WTC11 (cell line): ENCODE measurements at regions not wholly inside any gene's neighbourhood (a gene's known extent, or its start where the extent isn't known, plus 50 kb on each side); places are given as distances from the start of the nearest gene placed in this dataset.

Experiments used
- ATAC-seq: fragments of 200-7000 bp; cut with Tn5 transposase; 2 replicates; pipeline ENCODE4 v1.10.0; 2021; ENCODE audit warnings: mild to moderate bottlenecking, moderate library complexity
- CTCF ChIA-PET: fragments of 300-600 bp; sonication (Branson Sonifier 250); formaldehyde crosslinking; loops from one replicate; lab custom pipeline; 2021; ENCODE audit warnings: antibody characterized with exemption; lab: Charles Lee
- POLR2A ChIA-PET: fragments of 350-600 bp; sonication (Branson Sonifier 250); formaldehyde crosslinking; loops from one replicate; lab custom pipeline; 2021; ENCODE audit warnings: antibody characterized with exemption; lab: Charles Lee
- DNase-seq: peaks from one replicate; pipeline ENCODE4 v3.0.0; 2021; ENCODE audit warnings: low spot score
- H3K27ac Mint-ChIP-seq: 2 replicates; pipeline ENCODE4 v1.8.0; 2021; ENCODE audit warnings: mixed read lengths
- H3K27me3 Mint-ChIP-seq: 2 replicates; pipeline ENCODE4 v1.8.0; 2021; ENCODE audit warnings: low read depth, mild to moderate bottlenecking, moderate library complexity, mixed read lengths
- H3K36me3 Mint-ChIP-seq: 2 replicates; pipeline ENCODE4 v1.8.0; 2021; ENCODE audit warnings: mixed read lengths
- H3K4me1 Mint-ChIP-seq: 2 replicates; pipeline ENCODE4 v1.8.0; 2022; ENCODE audit warnings: mixed read lengths
- H3K4me3 Mint-ChIP-seq: 2 replicates; pipeline ENCODE4 v1.8.0; 2021; ENCODE audit warnings: mild to moderate bottlenecking, moderate library complexity, mixed read lengths
- H3K9me3 Mint-ChIP-seq: 2 replicates; pipeline ENCODE4 v1.8.0; 2021; ENCODE audit warnings: mixed read lengths
- AR ChIP-seq: fragments of 250-450 bp; sonication (Bioruptor Pico); IDR thresholded peaks from 2 replicates; pipeline ENCODE4 v1.9.0; 2021; ENCODE audit warnings: mild to moderate bottlenecking
- E2F5 ChIP-seq: sonication (generic); formaldehyde crosslinking; IDR thresholded peaks from 2 replicates; pipeline ENCODE4 v1.8.1; 2022; ENCODE audit warnings: mild to moderate bottlenecking, moderate library complexity, missing genetic modification reagents
- ELF4 ChIP-seq: sonication (generic); formaldehyde crosslinking; IDR thresholded peaks from 2 replicates; pipeline ENCODE4 v1.8.1; 2022; ENCODE audit warnings: low read depth, mild to moderate bottlenecking, moderate library complexity, missing genetic modification reagents
- FOXP1 ChIP-seq: sonication (generic); formaldehyde crosslinking; IDR thresholded peaks from 2 replicates; pipeline ENCODE4 v1.8.0; 2022; ENCODE audit warnings: missing genetic modification reagents, mild to moderate bottlenecking, moderate library complexity, borderline replicate concordance
- JAZF1 ChIP-seq: fragments of 250-450 bp; sonication (Bioruptor Pico); IDR thresholded peaks from 2 replicates; pipeline ENCODE4 v1.9.0; 2021; ENCODE audit warnings: moderate library complexity, mild to moderate bottlenecking, inconsistent platforms
- NFYB ChIP-seq: sonication (generic); formaldehyde crosslinking; conservative IDR thresholded peaks from 2 replicates; pipeline ENCODE4 v1.8.0; 2022; ENCODE audit warnings: low read depth, missing genetic modification reagents
- NR1H2 ChIP-seq: sonication (generic); formaldehyde crosslinking; IDR thresholded peaks from 2 replicates; pipeline ENCODE4 v1.9.0; 2021; ENCODE audit warnings: mild to moderate bottlenecking, moderate library complexity, missing genetic modification reagents
- OVOL2 ChIP-seq: fragments of 250-450 bp; sonication (Bioruptor Pico); IDR thresholded peaks from 2 replicates; pipeline ENCODE4 v1.9.0; 2021; ENCODE audit warnings: mild to moderate bottlenecking, borderline replicate concordance
- PRDM15 ChIP-seq: sonication (generic); formaldehyde crosslinking; IDR thresholded peaks from 2 replicates; pipeline ENCODE4 v1.8.0; 2022; ENCODE audit warnings: missing genetic modification reagents
- RORB ChIP-seq: fragments of 250-450 bp; sonication (Bioruptor Pico); IDR thresholded peaks from 2 replicates; pipeline ENCODE4 v1.9.0; 2021; ENCODE audit warnings: mild to moderate bottlenecking
- ZNF121 ChIP-seq: sonication (generic); formaldehyde crosslinking; IDR thresholded peaks from 2 replicates; pipeline ENCODE4 v1.8.0; 2023; ENCODE audit warnings: missing genetic modification reagents
- ZNF263 ChIP-seq: sonication (generic); formaldehyde crosslinking; IDR thresholded peaks from 2 replicates; pipeline ENCODE4 v1.8.1; 2022; ENCODE audit warnings: low read depth, mild to moderate bottlenecking, moderate library complexity, missing genetic modification reagents
- ZNF317 ChIP-seq: sonication (generic); formaldehyde crosslinking; IDR thresholded peaks from 2 replicates; pipeline ENCODE4 v1.8.1; 2023; ENCODE audit warnings: low read depth, mild to moderate bottlenecking, moderate library complexity, missing genetic modification reagents, borderline replicate concordance
- ZNF416 ChIP-seq: fragments of 250-450 bp; sonication (Bioruptor Pico); IDR thresholded peaks from 2 replicates; pipeline ENCODE4 v1.9.0; 2021; ENCODE audit warnings: mild to moderate bottlenecking, inconsistent platforms
- ZNF425 ChIP-seq: fragments of 250-450 bp; sonication (Bioruptor Pico); conservative IDR thresholded peaks from 2 replicates; pipeline ENCODE4 v1.9.0; 2021; ENCODE audit warnings: mild to moderate bottlenecking
- TF ChIP-seq, protein P1 (sequence below): fragments of 250-450 bp; sonication (Bioruptor Pico); IDR thresholded peaks from 2 replicates; pipeline ENCODE4 v1.9.0; 2021; ENCODE audit warnings: mild to moderate bottlenecking, borderline replicate concordance
- TF ChIP-seq, protein P2 (sequence below): sonication (generic); formaldehyde crosslinking; IDR thresholded peaks from 2 replicates; pipeline ENCODE4 v1.8.0; 2023; ENCODE audit warnings: missing genetic modification reagents
- TF ChIP-seq, protein P3 (sequence below): sonication (generic); formaldehyde crosslinking; IDR thresholded peaks from 2 replicates; pipeline ENCODE4 v1.8.1; 2023; ENCODE audit warnings: mild to moderate bottlenecking, missing genetic modification reagents, moderate library complexity

GRCh38 chr4:187183826-187184225, 460.2 kb upstream of the FAT1 start (continued):
- TF ChIP-seq, protein P1, sequence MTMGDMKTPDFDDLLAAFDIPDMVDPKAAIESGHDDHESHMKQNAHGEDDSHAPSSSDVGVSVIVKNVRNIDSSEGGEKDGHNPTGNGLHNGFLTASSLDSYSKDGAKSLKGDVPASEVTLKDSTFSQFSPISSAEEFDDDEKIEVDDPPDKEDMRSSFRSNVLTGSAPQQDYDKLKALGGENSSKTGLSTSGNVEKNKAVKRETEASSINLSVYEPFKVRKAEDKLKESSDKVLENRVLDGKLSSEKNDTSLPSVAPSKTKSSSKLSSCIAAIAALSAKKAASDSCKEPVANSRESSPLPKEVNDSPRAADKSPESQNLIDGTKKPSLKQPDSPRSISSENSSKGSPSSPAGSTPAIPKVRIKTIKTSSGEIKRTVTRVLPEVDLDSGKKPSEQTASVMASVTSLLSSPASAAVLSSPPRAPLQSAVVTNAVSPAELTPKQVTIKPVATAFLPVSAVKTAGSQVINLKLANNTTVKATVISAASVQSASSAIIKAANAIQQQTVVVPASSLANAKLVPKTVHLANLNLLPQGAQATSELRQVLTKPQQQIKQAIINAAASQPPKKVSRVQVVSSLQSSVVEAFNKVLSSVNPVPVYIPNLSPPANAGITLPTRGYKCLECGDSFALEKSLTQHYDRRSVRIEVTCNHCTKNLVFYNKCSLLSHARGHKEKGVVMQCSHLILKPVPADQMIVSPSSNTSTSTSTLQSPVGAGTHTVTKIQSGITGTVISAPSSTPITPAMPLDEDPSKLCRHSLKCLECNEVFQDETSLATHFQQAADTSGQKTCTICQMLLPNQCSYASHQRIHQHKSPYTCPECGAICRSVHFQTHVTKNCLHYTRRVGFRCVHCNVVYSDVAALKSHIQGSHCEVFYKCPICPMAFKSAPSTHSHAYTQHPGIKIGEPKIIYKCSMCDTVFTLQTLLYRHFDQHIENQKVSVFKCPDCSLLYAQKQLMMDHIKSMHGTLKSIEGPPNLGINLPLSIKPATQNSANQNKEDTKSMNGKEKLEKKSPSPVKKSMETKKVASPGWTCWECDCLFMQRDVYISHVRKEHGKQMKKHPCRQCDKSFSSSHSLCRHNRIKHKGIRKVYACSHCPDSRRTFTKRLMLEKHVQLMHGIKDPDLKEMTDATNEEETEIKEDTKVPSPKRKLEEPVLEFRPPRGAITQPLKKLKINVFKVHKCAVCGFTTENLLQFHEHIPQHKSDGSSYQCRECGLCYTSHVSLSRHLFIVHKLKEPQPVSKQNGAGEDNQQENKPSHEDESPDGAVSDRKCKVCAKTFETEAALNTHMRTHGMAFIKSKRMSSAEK: no peak
- no peak for TF ChIP-seq ZNF425 (CRISPR knock-in tag)
- TF ChIP-seq NFYB (CRISPR knock-in tag): no peak
- TF ChIP-seq NR1H2: no peak
- no peak for TF ChIP-seq ELF4 (CRISPR knock-in tag)
- no peak for TF ChIP-seq JAZF1
- TF ChIP-seq E2F5: no peak
- no peak for TF ChIP-seq FOXP1 (CRISPR knock-in tag)

- H3K4me1 Mint-ChIP-seq: peaks cover 16% of the 10 kb centered on the region
- H3K9me3 Mint-ChIP-seq: no peaks in the 10 kb centered on the region
- H3K27me3 Mint-ChIP-seq: no peaks in the 10 kb centered on the region
- ATAC-seq (no peak), DNase-seq (no peak)
- no peak overlapping the region for H3K27ac Mint-ChIP-seq
- H3K4me3 Mint-ChIP-seq: no peak overlapping the region
- CTCF ChIA-PET: no interaction called here
- POLR2A ChIA-PET: no interaction called here
- H3K36me3 Mint-ChIP-seq: no peaks in the 10 kb centered on the region
- TF ChIP-seq PRDM15 (CRISPR knock-in tag): no peak
- no peak for TF ChIP-seq ZNF416
- no peak for TF ChIP-seq AR (CRISPR knock-in tag)
- TF ChIP-seq FOXP1 (CRISPR knock-in tag): no peak
- no peak for TF ChIP-seq RORB
- TF ChIP-seq ELF4 (CRISPR knock-in tag): no peak
- TF ChIP-seq, protein P2, sequence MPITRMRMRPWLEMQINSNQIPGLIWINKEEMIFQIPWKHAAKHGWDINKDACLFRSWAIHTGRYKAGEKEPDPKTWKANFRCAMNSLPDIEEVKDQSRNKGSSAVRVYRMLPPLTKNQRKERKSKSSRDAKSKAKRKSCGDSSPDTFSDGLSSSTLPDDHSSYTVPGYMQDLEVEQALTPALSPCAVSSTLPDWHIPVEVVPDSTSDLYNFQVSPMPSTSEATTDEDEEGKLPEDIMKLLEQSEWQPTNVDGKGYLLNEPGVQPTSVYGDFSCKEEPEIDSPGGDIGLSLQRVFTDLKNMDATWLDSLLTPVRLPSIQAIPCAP (CRISPR knock-in tag): no peak
- no peak for TF ChIP-seq ZNF317 (CRISPR knock-in tag)
- no peak for TF ChIP-seq ZNF263 (CRISPR knock-in tag)
- no peak for TF ChIP-seq ZNF121 (CRISPR knock-in tag)
- TF ChIP-seq, protein P3, sequence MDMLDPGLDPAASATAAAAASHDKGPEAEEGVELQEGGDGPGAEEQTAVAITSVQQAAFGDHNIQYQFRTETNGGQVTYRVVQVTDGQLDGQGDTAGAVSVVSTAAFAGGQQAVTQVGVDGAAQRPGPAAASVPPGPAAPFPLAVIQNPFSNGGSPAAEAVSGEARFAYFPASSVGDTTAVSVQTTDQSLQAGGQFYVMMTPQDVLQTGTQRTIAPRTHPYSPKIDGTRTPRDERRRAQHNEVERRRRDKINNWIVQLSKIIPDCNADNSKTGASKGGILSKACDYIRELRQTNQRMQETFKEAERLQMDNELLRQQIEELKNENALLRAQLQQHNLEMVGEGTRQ (CRISPR knock-in tag): no peak
- TF ChIP-seq NR1H2: no peak
- no peak for TF ChIP-seq OVOL2
Measured at GRCh38 chr4:187184508-187184907, 460.9 kb upstream of the FAT1 start.
